Fibroblast of lung (primary cell): ENCODE measurements at regions not wholly inside any gene's neighbourhood (a gene's known extent, or its start where the extent isn't known, plus 50 kb on each side); places are given as distances from the start of the nearest gene placed in this dataset.

Experiments
- DNase-seq, 2 donors: peaks; one replicate each; pipeline versions ENCODE4 v3.0.0 to v3.0.0-alpha.2; 2010; ENCODE audit warnings: low read depth in 2 of 2
- H2AFZ ChIP-seq: 2 replicates; pipeline ENCODE4 v1.5.1; 2012; ENCODE audit warnings: low read length, control low read depth, inconsistent platforms
- H3K27ac ChIP-seq: 2 replicates; pipeline ENCODE4 v1.5.1; 2011; ENCODE audit warnings: low read length, control low read depth; ENCODE audit not compliant: insufficient read depth
- H3K27me3 ChIP-seq: 2 replicates; pipeline ENCODE4 v1.5.1; 2011; ENCODE audit warnings: mild to moderate bottlenecking, low read length; ENCODE audit not compliant: control insufficient read depth, insufficient read depth
- H3K36me3 ChIP-seq: 2 replicates; pipeline ENCODE4 v1.5.1; 2011; ENCODE audit warnings: low read length; ENCODE audit not compliant: control insufficient read depth, insufficient read depth
- H3K4me1 ChIP-seq: 2 replicates; pipeline ENCODE4 v1.5.1; 2011; ENCODE audit warnings: low read length; ENCODE audit not compliant: control insufficient read depth, insufficient read depth; ENCODE audit errors: extremely low read depth
- H3K4me2 ChIP-seq: 2 replicates; pipeline ENCODE4 v1.5.1; 2011; ENCODE audit warnings: low read length, control low read depth; ENCODE audit not compliant: insufficient read depth; ENCODE audit errors: extremely low read depth
- H3K4me3 ChIP-seq, 4 experiments: fragments of 200-600 bp in 1 of 4; sonication (generic) in 1 of 4; replicated peaks in 1 of 4; 2 replicates each; pipeline ENCODE4 v1.5.1; 2011 to 2016; ENCODE audit warnings: low read length in 4 of 4, low read depth in 3 of 4, mild to moderate bottlenecking in 3 of 4, control low read depth in 2 of 4, inconsistent platforms in 1 of 4, mixed read lengths in 1 of 4; ENCODE audit not compliant: insufficient read depth in 1 of 4; ENCODE audit errors: control extremely low read depth in 1 of 4
- H3K79me2 ChIP-seq: 2 replicates; pipeline ENCODE4 v1.5.1; 2012; ENCODE audit warnings: mild to moderate bottlenecking, low read length, inconsistent platforms; ENCODE audit not compliant: control insufficient read depth, insufficient read depth
- H3K9ac ChIP-seq: 2 replicates; pipeline ENCODE4 v1.5.1; 2011; ENCODE audit warnings: mild to moderate bottlenecking, low read length, control low read depth; ENCODE audit not compliant: insufficient read depth
- H3K9me3 ChIP-seq: 2 replicates; pipeline ENCODE4 v1.5.1; 2012; ENCODE audit warnings: low read depth, low read length; ENCODE audit not compliant: control insufficient read depth, insufficient read depth
- H4K20me1 ChIP-seq: 2 replicates; pipeline ENCODE4 v1.5.1; 2011; ENCODE audit warnings: low read length; ENCODE audit not compliant: control insufficient read depth, insufficient read depth; ENCODE audit errors: extremely low read depth
- CTCF ChIP-seq, 2 donors: IDR thresholded peaks in 1 of 2; conservative IDR thresholded peaks in 1 of 2; 1 replicate in 1 of 2; 2 replicates in 1 of 2; pipeline ENCODE4 v1.5.1; 2011 to 2012; ENCODE audit warnings: low read length in 2 of 2, control low read depth in 1 of 2, inconsistent platforms in 1 of 2, low read depth in 1 of 2, mild to moderate bottlenecking in 1 of 2
- EZH2 ChIP-seq: IDR thresholded peaks from 2 replicates; pipeline ENCODE4 v1.5.1; 2012; ENCODE audit warnings: low read length, control low read depth, mild to moderate bottlenecking; ENCODE audit errors: missing control alignments

GRCh38 chr6:105546754-105547153, 143.9 kb upstream of the PREP start:
- H3K9me3 ChIP-seq: no peaks in the 10 kb centered on the region
- H3K4me2 ChIP-seq: no peak overlapping the region
- H4K20me1 ChIP-seq: no peaks in the 10 kb centered on the region
- H3K79me2 ChIP-seq: no peaks in the 10 kb centered on the region
- TF ChIP-seq CTCF (conservative IDR thresholded peaks at IDR 0.05 in 1 of 2, IDR thresholded peaks at IDR 0.05 in 1 of 2; ENCODE audit: low read depth in 1 of 2, low read length in 2 of 2): no peak
- TF ChIP-seq EZH2: no peak
- no peak overlapping the region for H2AFZ ChIP-seq
- no peaks in the 10 kb centered on the region for H3K27me3 ChIP-seq
- H3K4me3 ChIP-seq: no peak overlapping the region
- no peak overlapping the region for H3K9ac ChIP-seq
- H3K4me1 ChIP-seq: no peaks in the 10 kb centered on the region
- DNase-seq: no peak
- no peak overlapping the region for H3K27ac ChIP-seq
- no peaks in the 10 kb centered on the region for H3K36me3 ChIP-seq

GRCh38 chr6:105545947-105546731, 143.3 kb upstream of the PREP start:
- Histone ChIP-seq H3K9me3 (no peaks in the 10 kb centered on the region), H3K4me1 (no peaks in the 10 kb centered on the region), H3K27ac (no peak overlapping the region), H3K27me3 (no peaks in the 10 kb centered on the region), H3K79me2 (no peaks in the 10 kb centered on the region), H3K9ac (no peak overlapping the region), H2AFZ (no peak overlapping the region), H3K4me2 (no peak overlapping the region), H3K4me3 (no peak overlapping the region), H3K36me3 (no peaks in the 10 kb centered on the region), H4K20me1 (no peaks in the 10 kb centered on the region)
- TF ChIP-seq CTCF (conservative IDR thresholded peaks at IDR 0.05 in 1 of 2, IDR thresholded peaks at IDR 0.05 in 1 of 2; ENCODE audit: low read depth in 1 of 2, low read length in 2 of 2): no peak
- no peak for TF ChIP-seq EZH2
- DNase-seq: peak; percentile 3 to 81

GRCh38 chr6:105545228-105545920, 142.5 kb upstream of the PREP start:
- DNase-seq: peak in 1 of 2 donors; percentile 33
- no peak overlapping the region for H3K9ac ChIP-seq

More at GRCh38 chr6:105545228-105545920, 142.5 kb upstream of the PREP start:
- Histone ChIP-seq H3K36me3 (no peaks in the 10 kb centered on the region), H3K79me2 (no peaks in the 10 kb centered on the region), H3K4me1 (no peaks in the 10 kb centered on the region), H2AFZ (no peak overlapping the region), H3K9me3 (no peaks in the 10 kb centered on the region), H3K27ac (no peak overlapping the region), H3K4me3 (no peak overlapping the region), H3K27me3 (no peaks in the 10 kb centered on the region), H4K20me1 (no peaks in the 10 kb centered on the region), H3K4me2 (no peak overlapping the region)
- TF ChIP-seq CTCF (conservative IDR thresholded peaks at IDR 0.05 in 1 of 2, IDR thresholded peaks at IDR 0.05 in 1 of 2; ENCODE audit: low read depth in 1 of 2, low read length in 2 of 2): no peak
- TF ChIP-seq EZH2: no peak
